ENCODE measurements at regions not wholly inside any gene's neighbourhood (a gene's known extent, or its start where the extent isn't known, plus 50 kb on each side); places are given as distances from the start of the nearest gene placed in this dataset.

DNA sequence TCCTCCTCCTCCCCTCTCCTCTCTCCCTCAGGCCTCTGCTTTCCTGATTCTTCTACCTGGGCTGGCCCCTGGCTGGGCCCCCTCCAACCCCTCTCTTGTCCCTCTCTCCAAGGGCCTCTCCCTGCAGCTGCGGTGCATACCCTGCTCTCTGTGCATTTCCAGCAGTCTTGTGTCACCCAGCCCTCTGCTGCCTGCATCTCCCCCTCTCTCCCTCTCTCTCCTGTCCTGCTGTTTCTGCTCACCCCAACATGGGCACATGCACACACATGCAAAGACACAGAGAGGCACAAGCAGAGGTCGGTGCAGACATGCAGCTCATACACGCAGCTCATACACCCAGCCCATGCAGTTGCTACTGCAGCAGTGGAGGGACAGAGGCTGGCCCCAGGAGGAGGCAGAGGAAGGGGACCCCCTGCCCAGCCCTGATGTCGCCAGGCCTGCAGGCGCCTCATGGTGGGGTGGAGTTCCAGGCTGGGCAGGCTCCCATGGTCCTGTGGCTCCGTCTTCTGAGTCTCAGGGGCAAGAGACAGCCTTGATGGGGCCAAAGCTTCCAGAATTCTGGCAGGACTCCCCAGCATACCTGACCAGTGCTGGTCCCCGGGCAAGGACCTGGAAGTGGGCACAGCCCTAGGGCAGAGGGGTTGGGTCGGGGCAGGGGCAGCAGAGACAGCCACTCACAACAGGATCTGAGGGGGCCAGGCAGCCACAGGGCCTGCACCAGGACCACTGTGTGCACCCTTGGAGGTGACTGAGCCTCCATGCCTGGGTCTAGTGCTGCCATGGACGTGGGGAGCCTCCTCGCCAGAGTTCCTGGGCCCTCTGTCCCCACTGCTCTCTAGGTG is 216.9 kb downstream of the C9orf50 start:
- DNase-seq (ENCODE audit: low read depth in 2 of 2, low spot score in 1 of 2): no peak

DNA sequence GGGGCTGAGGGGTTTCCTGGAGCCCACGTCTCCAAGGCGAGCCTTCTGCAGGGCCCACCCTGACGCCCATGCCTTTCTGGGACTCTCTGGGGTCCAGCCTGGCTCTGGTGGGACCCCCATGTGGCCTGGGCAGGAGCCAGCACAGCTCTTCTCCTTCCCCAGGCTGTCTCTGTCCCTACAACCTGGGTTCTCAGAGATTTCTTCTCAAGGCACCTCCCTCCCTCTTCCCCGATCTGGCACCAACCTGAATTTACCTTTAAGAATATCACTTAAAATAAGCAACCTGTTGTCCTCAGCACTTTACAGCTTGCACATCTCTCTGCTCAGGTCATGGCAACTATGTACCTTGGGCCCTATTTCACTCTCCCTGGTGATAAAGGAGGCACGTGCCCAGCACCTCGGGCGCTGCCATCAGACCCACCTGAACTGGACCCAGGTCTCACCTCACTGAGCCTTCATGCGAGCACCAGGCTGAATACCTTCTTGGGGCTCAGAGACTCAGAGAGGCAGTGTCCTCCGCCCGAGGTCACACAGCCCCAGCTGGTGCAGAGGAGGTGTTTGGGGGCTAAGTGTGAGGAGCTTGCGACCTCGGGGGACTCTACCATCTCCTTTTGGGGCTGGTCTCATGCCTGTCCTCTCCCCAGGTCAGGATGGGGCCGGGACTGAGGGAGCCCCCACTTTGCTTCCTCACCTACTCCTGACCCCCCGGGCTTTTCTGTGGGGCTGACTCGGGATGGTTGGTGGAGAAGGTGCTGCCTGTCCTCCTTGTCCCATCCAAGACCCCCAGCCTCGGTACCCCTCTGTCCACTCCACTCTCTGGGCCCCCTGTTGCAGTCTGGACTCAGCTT is 217.7 kb downstream of the C9orf50 start:
- no peak for DNase-seq (ENCODE audit: low read depth in 2 of 2, low spot score in 1 of 2)

DNA sequence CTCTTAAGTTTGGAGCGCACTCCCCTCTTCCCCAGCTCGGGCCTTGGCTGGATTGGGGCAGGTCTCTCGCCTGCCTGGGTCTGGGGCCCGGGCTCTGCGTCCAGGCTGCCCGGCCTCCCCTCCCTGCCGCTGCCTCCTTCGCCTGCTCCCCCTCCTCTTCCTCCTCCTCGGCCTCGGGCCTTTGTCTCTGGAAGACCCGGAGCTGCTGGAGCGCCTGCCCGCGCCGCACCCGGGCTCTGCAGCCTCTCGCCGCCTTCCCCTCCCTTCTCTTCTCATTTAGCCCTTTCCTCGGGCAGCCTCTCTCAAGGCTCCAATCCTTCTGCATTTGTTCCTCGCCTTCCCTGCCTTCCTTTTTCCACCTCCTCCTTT is 218.5 kb downstream of the C9orf50 start:
- DNase-seq (ENCODE audit: low read depth in 2 of 2, low spot score in 1 of 2): no peak

DNA sequence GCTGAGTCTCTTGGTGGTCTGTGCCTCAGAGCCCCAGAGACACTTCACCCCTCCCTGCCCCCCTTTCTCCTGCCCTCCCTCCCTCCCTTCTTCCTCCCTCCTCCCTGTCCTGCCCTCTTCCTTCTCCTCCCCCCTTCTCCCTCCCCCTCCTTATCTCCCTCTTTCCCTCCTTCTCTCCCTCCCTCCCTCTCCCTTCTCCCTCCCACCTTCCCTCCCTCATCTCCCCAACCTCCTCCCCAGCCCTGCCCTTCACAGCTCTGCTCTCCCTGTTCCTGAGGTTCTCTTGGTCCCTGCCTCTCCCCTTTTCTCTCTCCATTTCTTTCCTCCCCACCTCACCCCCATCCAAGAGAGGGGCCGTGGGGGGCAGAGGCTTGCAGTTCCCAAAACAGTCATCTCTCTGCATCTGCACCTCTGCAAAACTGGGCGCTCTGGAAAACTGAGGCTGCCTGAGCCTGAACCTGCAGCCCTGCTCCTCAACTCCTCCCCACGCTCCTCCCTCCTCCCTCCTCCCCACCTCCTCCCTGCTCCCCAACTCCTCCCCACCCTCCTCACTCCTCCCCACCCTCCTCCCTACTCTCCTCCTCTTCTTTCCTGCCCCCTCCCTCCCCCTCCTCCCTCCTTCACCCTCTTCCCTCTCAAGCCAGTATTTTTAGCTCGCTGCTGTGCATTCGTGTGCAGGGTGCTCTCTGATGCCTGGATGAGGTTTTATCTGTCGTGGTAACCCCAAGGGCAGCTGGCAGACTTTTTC is 219.1 kb downstream of the C9orf50 start:
- no peak for DNase-seq (ENCODE audit: low read depth in 2 of 2, low spot score in 1 of 2)

DNA sequence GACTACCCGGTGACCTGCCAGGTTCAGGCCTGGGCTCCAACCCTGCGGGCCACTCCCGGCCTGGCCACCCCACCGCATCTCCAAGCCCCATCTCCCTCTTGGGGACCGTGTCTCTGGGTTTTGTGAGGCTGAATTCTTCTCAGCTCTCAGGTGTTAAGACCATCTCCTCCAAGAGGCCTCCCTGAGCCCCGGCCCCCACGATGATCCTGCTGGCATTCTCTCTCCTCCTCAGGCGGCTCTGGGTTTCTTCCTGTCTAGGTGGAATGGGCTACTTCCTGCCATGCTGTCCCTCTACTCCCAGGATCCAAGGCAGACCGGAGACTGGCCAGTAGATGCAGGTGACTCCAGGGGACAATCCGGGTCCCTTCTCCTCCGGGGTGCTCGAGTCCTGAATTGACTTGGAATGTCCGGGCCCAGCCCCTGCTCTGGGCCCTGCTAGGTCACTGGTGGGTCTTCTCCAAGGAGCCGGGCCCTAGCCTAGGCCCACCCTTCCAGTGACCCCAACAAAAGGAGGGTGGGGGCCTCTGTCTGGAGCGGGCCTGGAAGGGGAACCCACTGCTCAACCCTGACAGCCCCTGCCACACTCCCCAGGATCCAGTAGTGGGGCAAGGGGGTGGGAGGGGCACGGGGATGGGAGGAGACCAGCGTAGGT is 219.8 kb downstream of the C9orf50 start:
- DNase-seq (ENCODE audit: low read depth in 2 of 2, low spot score in 1 of 2): no peak

DNA sequence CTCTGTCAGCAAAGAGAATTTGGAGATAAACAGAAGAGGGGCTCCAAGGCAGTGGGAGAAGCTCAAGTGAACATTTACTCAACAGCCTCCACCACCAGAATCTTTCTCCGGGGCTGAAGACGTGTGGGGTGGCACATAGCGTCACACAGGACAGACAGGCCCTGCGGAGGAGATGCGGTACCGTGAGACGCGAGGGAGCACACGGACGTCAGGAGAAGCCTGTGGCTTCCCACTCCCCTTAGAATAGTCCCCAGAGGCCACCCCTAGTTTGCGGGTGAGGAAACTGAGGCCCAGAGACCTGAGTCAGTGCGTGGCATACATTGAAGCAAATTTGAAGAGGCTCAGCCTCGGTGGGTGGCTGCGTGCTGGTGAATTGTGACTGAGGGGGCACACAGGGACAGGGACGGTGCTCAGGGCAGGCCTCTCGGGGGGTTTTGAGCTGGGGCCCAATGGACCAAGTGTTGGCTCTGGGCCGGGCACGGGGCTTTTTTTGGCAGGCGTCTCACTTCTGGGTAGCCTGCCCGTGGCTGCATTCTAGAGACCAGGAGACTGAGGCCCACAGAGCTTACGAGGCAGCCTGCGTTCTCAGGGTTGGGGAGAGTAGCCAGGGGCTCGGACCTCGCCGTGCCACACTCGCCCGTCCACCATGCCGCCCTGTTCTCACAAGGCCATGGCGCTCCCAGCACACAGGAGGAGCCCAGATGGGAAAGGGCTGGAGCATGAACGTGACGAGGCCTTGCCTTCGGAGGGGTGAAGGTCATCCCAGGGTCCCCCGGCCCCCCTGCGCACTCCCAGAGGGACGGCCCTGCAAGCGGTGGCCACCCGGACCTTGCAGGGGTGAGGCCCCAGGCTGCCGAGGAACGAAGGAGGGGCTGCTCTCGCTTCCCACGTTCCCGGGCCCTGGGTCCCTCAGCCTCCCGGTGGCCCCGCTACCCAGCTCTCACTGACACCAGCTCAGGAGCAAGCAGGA is 220.6 kb downstream of the C9orf50 start:
- DNase-seq (ENCODE audit: low read depth in 2 of 2, low spot score in 1 of 2): no peak

DNA sequence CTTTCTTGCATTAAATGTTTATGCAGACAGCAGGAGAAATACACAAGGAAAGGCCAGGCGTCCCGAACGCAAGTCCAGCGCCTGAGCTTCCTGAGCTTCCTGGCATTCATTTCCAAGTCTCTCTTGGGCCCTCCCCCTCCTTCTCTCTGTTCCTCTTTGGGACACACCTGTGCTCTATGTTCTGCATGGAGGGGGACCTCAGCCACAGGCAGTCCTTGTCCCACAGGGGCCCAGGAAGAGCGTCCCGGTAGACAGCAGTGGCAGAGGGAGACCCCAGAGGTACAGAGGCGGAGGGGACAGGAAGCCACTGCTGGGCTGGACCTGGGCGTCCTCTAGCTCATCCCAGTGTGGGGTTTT is 221.3 kb downstream of the C9orf50 start:
- no peak for DNase-seq (ENCODE audit: low read depth in 2 of 2, low spot score in 1 of 2)

DNA sequence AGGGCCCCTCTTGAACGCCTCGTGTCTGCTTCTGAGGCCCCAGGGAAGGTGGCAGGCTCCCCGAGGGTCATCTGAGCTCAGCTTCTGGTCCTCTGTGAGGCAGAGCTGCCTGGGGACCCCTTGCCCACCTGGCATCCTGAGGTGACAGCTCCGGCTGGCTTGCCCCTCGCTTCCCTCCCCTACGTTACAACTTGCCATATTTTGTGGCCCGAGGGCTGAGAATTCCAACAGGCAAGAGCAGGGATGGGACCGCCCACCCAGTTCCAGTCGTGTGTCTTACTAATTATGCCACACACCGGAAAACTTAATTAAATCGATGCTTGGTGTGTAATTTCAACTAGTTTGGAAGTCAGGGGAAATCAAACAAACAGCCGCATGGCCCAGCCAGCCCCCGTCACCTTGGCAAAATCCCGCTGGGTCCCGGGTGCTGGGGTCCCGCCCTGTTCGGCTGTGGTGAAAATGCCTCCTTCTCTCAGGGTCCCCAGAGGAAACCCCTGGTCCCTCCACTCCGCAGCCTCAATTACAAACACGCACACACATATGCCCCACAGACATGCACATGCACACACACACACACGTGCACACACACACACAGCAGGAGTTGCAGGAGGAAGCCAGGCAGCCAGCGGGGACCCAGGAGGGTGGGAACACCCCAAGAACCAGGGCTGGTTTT is 221.0 kb upstream of the IER5L start:
- DNase-seq (ENCODE audit: low read depth in 2 of 2, low spot score in 1 of 2): no peak

DNA sequence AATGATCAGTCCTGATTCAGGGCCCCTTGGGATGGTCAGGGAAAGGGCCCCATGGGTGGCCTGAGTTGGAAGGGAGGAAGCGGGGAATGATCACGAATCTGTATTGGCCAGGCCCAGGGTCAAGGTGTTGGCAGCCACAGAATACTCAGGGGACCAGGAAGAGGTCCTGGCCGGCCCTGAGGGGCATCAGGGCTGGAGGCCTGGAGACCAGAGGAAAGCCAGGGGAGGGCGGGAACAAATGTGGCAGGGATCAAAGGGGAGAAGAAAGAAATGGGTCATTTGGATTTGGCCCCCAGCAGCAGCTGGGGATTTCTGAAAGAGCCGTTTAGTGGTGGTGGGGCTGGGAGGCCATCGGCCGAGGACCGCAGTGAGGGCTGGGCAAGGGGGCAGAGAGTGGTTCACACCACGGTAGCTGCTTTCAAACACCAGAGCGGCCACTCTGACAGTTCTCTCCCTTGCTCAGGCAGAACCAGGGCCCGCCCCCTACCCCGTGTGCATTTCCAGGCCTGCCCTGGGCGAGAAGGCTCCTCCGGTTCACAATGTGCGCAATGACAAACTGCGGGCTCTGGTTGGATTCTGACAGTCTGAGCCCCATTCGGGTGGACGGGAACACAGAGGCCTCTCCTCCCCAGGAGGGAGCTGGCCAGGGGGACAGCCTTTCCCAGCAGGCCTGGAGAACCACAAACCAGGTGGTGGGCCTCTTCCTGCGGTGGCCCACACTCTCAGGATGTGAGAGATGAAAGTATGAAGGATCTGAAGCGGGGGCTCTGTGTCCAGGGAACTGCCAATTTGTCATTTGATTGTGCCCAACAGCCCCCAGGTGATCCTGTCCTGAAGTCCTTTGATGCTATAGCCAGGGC is 220.3 kb upstream of the IER5L start:
- no peak for DNase-seq (ENCODE audit: low read depth in 2 of 2, low spot score in 1 of 2)

DNA sequence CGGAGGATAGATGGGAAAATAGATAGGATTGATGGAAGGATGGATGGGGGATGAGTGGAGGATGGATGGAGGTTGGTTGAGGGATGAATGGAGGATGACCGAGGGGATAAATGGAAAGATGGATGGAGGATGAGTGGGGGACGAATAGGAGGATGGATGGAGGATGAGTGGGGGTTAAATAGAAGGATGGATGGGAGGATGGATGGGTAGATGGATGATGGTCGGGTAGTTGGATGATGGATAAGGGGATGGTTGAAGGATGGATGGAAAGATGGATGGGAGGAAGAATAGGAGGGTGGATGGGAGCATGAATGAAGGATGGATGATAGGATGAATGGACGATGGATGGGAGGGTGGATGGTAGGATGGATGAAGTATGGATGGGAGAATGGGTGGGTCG is 219.3 kb upstream of the IER5L start:
- no peak for DNase-seq (ENCODE audit: low read depth in 2 of 2, low spot score in 1 of 2)

DNA sequence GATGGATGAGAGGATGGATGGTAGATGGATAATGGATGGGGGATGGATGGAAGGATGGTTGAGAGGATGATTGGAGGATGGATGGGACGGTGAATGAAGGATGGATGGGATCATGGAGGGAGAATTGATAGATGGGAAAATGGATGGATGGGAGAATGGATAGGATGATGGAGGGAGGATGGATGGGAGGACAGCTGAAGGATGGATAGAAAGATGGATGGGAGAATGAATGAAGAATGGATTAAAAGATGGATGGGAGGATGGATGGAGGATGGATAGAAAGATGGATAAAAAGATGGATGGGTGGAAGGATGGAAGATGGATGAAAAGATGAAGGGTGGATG is 218.3 kb upstream of the IER5L start:
- no peak for DNase-seq (ENCODE audit: low read depth in 2 of 2, low spot score in 1 of 2)

DNA sequence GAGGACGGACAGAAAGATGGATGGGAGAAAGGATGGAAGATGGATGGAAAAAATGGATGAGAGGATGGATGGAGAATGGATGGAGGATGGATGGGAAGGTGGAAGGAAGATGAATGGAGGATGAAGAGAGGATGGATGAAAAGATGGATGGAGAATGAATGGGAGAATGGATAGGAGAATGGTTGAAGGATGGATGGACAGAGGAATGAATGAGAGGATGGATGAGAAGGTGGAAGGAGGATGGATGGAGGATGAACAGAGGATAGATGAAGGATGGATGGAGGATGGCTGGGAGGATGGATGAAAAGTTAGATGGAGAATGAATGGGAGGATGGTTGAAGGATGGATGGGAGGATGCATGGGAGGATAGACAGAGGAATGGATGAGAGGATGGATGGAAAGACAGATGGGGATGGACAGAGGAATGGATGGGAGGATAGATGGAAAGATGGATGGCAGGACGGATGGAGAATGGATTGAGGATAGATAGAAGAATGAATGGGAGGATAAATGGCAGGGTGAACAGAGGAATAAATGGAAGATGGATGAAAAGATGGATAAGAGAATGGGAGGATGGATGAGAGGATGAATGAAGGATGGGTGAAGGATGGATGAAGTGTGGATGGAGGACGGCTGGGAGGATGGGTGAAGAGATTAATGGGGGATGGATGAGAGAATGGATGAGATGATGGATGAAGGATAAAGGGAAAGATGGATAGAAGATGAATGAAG is 217.7 kb upstream of the IER5L start:
- no peak for DNase-seq (ENCODE audit: low read depth in 2 of 2, low spot score in 1 of 2)

DNA sequence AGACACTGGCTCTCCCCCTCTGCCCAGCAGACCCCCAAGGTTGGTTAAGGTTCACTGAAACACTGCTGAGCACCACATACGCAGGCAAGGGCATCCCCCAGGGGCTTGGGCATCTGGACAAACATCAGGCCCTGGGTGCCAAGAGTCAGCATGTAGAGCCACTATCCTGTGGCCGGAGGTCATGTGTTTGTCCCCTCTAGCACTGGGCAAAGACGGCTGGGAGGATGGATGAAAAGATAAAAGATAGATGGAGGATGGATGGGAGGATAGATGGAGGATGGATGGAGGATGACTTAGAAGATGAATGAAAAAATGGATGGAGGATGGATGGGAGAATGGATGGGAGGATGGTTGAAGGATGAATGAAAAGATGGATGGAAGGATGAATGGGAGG is 216.8 kb upstream of the IER5L start:
- DNase-seq (ENCODE audit: low read depth in 2 of 2, low spot score in 1 of 2): no peak

DNA sequence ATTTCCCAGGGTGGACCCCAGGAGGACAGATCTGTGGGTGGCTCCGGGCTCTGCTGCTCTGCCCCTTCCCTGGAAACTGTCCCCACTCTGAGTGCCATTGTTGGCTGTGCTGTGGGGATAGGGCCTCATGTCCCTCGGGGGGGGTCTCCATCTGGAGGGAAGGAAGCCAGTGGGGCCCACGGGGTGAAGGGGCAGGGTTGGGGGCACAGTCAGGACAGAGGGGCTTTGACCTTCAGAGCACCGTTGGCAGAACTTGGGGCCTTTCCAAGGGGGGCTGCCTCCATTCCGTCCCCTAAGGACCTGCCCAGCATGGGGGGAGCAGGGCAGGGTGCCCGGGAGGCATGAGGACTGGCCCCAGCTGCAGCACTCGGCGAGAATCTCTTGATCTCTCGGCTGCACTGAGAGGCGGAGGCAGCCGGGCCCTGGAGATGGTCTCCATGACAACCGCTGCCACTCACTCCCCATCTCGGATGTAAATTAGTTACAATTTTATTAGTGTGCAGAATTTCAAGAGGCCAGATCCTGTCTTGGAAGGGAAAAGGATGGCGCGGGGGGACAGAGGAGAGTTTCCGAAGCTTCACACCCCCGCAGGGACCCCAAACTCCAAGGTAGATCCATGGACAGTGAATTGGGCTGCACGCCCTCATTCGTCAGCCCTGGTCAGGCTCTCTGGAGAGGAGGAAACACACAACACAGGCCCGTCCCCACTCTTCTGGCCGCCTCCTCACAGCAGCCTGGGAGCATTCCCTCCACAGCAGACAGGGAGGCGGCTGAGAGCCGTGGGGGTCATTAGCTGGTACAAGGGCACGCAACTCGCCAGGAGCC is 216.2 kb upstream of the IER5L start:
- no peak for DNase-seq (ENCODE audit: low read depth in 2 of 2, low spot score in 1 of 2)

DNA sequence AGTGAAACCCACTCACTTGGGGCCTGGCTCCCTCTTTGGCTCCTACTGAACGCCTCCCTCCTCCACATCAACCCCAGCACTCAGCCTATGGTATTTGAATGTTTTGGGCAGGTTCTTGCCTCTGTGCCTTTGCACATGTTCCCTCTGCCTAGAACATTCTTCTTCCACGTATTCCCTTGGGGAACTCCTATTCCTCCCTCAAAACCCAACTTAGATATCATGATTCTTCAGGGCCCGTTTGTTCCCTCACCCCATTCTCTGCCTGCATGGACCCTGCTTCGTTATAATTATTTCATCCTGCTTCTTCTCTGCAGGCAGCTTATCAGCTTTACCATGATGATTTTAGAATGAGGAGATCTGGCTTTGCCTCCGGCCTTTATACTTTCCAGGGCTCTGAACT is 215.0 kb upstream of the IER5L start:
- DNase-seq (ENCODE audit: low read depth in 2 of 2, low spot score in 1 of 2): no peak

DNA sequence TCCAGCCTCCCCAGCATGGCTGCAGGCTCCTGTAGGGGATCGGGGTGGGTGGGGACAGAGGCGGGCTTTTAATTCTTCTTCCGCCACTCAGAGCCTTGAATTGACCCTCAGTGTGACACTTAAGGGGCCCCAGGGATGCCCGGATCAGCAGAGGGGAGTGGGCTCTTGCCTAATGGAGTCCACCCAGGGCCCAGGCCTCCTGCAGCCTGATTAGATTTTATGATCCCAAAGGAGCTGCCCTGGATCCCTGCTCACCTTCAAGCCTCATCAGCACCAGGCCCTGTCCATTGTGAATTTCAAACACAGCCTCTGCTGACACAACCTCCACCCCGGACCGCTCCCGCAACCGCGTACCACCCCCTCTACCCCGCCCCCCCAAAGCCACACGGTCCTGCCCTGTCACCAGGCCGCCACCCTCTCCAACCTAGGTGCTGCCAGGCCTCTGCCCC is 214.1 kb upstream of the IER5L start:
- no peak for DNase-seq (ENCODE audit: low read depth in 2 of 2, low spot score in 1 of 2)

DNA sequence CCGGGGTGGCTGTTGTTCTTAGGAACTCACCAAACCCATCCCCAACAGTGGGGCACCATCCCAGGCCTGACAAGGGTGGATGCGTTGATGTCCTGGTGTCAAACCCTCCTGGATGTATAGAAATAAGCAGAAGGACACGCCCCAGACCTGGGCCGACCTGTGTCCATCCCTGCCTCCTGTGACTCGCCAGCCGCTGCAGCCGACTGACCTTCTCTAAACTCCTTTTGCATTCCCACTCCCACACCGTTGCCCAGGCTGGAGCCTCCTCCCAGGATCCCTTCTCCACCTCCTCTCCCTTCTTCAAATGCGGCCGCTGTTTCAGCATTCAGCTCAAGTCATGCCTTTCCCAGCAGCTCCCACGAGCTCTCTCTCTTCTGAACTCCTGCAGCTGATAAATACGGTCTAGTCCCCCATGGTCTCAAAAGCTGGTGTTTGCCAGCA is 213.2 kb upstream of the IER5L start:
- DNase-seq (ENCODE audit: low read depth in 2 of 2, low spot score in 1 of 2): no peak
